Uterus (tissue), 3 donors: ENCODE measurements at regions not wholly inside any gene's neighbourhood (a gene's known extent, or its start where the extent isn't known, plus 50 kb on each side); places are given as distances from the start of the nearest gene placed in this dataset.

ENCODE experiments used
- DNase-seq, 2 donors: peaks; one replicate each; pipeline ENCODE4 v3.0.0-alpha.2; 2019 to 2020
- H3K27ac ChIP-seq, 2 donors: fragments of 200-600 bp; sonication (generic); 1 replicate in 1 of 2; 2 replicates in 1 of 2; pipeline ENCODE4 v1.5.1; 2016 to 2018
- H3K27me3 ChIP-seq, 2 donors: fragments of 200-600 bp; sonication (generic); one replicate each; pipeline ENCODE4 v1.5.1; 2018 to 2019; ENCODE audit warnings: control low read depth in 1 of 2
- H3K36me3 ChIP-seq, 2 donors: fragments of 200-600 bp; sonication (generic); one replicate each; pipeline ENCODE4 v1.5.1; 2019; ENCODE audit warnings: control low read depth in 1 of 2
- H3K4me1 ChIP-seq, 2 donors: fragments of 200-600 bp; sonication (generic); one replicate each; pipeline ENCODE4 v1.5.1; 2018 to 2019; ENCODE audit warnings: control low read depth in 1 of 2
- H3K4me3 ChIP-seq, 2 donors: fragments of 200-600 bp; sonication (generic); 1 replicate in 1 of 2; 2 replicates in 1 of 2; pipeline ENCODE4 v1.5.1; 2018 to 2019; ENCODE audit warnings: mild to moderate bottlenecking in 1 of 2
- H3K9me3 ChIP-seq, 2 donors: fragments of 200-600 bp; sonication (generic); one replicate each; pipeline ENCODE4 v1.5.1; 2019; ENCODE audit warnings: control low read depth in 1 of 2
- CTCF ChIP-seq, 4 experiments: fragments of 200-600 bp in 2 of 4; fragments of 450-650 bp in 2 of 4; sonication (generic) in 2 of 4; IDR thresholded peaks; one replicate each; pipeline ENCODE4 v1.5.1; 2016 to 2019; ENCODE audit warnings: antibody characterized with exemption in 4 of 4, mild to moderate bottlenecking in 2 of 4, moderate library complexity in 1 of 4
- POLR2A ChIP-seq, 2 donors: fragments of 450-650 bp; IDR thresholded peaks; one replicate each; pipeline ENCODE4 v1.6.1; 2016; ENCODE audit warnings: antibody characterized with exemption in 2 of 2, mild to moderate bottlenecking in 1 of 2, moderate library complexity in 1 of 2
- intact Hi-C: fragments of 100-400 bp; cut with DNase I; formaldehyde crosslinking; loops from one replicate; pipeline ENCODE4 v1.15.1; 2023; ENCODE audit warnings: low total_unique reads
- donor health status: DM: yes; HTN: yes; CAD: no.

GRCh38 chr11:115925568-115926090, 421.4 kb upstream of the CADM1 start:
- TF ChIP-seq POLR2A (IDR thresholded peaks at IDR 0.05) (no peak), CTCF (IDR thresholded peaks at IDR 0.05) (no peak)

GRCh38 chr11:115924744-115925567, 420.7 kb upstream of the CADM1 start:
- intact Hi-C loops, result no loop called here
- no peak overlapping the region for H3K4me3 ChIP-seq
- no peak overlapping the region for H3K27ac ChIP-seq
- TF ChIP-seq CTCF (IDR thresholded peaks at IDR 0.05), result no peak
- DNase-seq, result no peak
- H3K4me1 ChIP-seq, result no peaks in the 10 kb centered on the region
- H3K27me3 ChIP-seq, result no peaks in the 10 kb centered on the region
- no peaks in the 10 kb centered on the region for H3K36me3 ChIP-seq
- no peaks in the 10 kb centered on the region for H3K9me3 ChIP-seq

More at GRCh38 chr11:115925568-115926090, 421.4 kb upstream of the CADM1 start:
- Histone ChIP-seq H3K27ac (no peak overlapping the region), H3K4me1 (no peaks in the 10 kb centered on the region), H3K4me3 (no peak overlapping the region), H3K27me3 (no peaks in the 10 kb centered on the region), H3K36me3 (no peaks in the 10 kb centered on the region), H3K9me3 (no peaks in the 10 kb centered on the region)
- no peak for DNase-seq
- intact Hi-C loops, result no loop called here

GRCh38 chr11:115922876-115923275, 418.7 kb upstream of the CADM1 start:
- no peak for TF ChIP-seq POLR2A (IDR thresholded peaks at IDR 0.05)
- no peak for TF ChIP-seq CTCF (IDR thresholded peaks at IDR 0.05)
- no peaks in the 10 kb centered on the region for H3K27me3 ChIP-seq
- no peaks in the 10 kb centered on the region for H3K9me3 ChIP-seq
- H3K4me1 ChIP-seq, result no peaks in the 10 kb centered on the region
- H3K4me3 ChIP-seq, result no peak overlapping the region
- DNase-seq, result no peak
- intact Hi-C loops, result no loop called here
- H3K27ac ChIP-seq, result no peak overlapping the region
- no peaks in the 10 kb centered on the region for H3K36me3 ChIP-seq

- H3K36me3 ChIP-seq, result no peaks in the 10 kb centered on the region
- no peaks in the 10 kb centered on the region for H3K27me3 ChIP-seq
- H3K4me1 ChIP-seq, result no peaks in the 10 kb centered on the region
- TF ChIP-seq POLR2A (IDR thresholded peaks at IDR 0.05), result no peak
- no peak for TF ChIP-seq CTCF (IDR thresholded peaks at IDR 0.05)
- H3K4me3 ChIP-seq, result no peak overlapping the region
- DNase-seq, result no peak
- intact Hi-C loops, result no loop called here
- no peak overlapping the region for H3K27ac ChIP-seq
- no peaks in the 10 kb centered on the region for H3K9me3 ChIP-seq
These were observed 417.8 kb upstream of the CADM1 start for GRCh38 chr11:115921986-115922385.

- no peaks in the 10 kb centered on the region for H3K27me3 ChIP-seq
- no peak overlapping the region for H3K27ac ChIP-seq
- no peaks in the 10 kb centered on the region for H3K9me3 ChIP-seq
- no peaks in the 10 kb centered on the region for H3K36me3 ChIP-seq
- no peak overlapping the region for H3K4me3 ChIP-seq
- TF ChIP-seq POLR2A (IDR thresholded peaks at IDR 0.05) (no peak), CTCF (IDR thresholded peaks at IDR 0.05) (no peak)
- DNase-seq, result no peak
- H3K4me1 ChIP-seq, result no peaks in the 10 kb centered on the region
- intact Hi-C loops, result no loop called here
These were observed 417.3 kb upstream of the CADM1 start for GRCh38 chr11:115921540-115921939.
